ENCODE measurements at regions not wholly inside any gene's neighbourhood (a gene's known extent, or its start where the extent isn't known, plus 50 kb on each side); places are given as distances from the start of the nearest gene placed in this dataset.

- TF ChIP-seq, protein P1, sequence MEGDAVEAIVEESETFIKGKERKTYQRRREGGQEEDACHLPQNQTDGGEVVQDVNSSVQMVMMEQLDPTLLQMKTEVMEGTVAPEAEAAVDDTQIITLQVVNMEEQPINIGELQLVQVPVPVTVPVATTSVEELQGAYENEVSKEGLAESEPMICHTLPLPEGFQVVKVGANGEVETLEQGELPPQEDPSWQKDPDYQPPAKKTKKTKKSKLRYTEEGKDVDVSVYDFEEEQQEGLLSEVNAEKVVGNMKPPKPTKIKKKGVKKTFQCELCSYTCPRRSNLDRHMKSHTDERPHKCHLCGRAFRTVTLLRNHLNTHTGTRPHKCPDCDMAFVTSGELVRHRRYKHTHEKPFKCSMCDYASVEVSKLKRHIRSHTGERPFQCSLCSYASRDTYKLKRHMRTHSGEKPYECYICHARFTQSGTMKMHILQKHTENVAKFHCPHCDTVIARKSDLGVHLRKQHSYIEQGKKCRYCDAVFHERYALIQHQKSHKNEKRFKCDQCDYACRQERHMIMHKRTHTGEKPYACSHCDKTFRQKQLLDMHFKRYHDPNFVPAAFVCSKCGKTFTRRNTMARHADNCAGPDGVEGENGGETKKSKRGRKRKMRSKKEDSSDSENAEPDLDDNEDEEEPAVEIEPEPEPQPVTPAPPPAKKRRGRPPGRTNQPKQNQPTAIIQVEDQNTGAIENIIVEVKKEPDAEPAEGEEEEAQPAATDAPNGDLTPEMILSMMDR (IDR thresholded peaks at IDR 0.05), result no peak
- Mint-ChIP-seq H3K4me3 (no peak overlapping the region), H3K9me3 (peaks cover 7 to 11% of the 10 kb centered on the region in 2 donors), H3K27ac (no peak overlapping the region), H3K27me3 (ENCODE audit: low read depth in 2 of 2) (no peaks in the 10 kb centered on the region), H3K36me3 (no peaks in the 10 kb centered on the region), H3K4me1 (no peaks in the 10 kb centered on the region)
- ATAC-seq (no peak), DNase-seq (no peak)
- H3K4me3 ChIP-seq (ENCODE audit: low read length), result no peak overlapping the region
- no peaks in the 10 kb centered on the region for H3K9me3 ChIP-seq (ENCODE audit: control insufficient read depth, insufficient read depth, low read length)
- H3K27ac ChIP-seq (ENCODE audit: low read length), result no peak overlapping the region
- H3K4me1 ChIP-seq (ENCODE audit: control insufficient read depth, insufficient read depth, low read length), result no peaks in the 10 kb centered on the region
- 85% methylated on average over 4 of the region's 4 CpGs for WGBS (ENCODE audit: insufficient coverage)
- no peaks in the 10 kb centered on the region for H3K27me3 ChIP-seq (ENCODE audit: control insufficient read depth, insufficient read depth, low read length)
- H3K36me3 ChIP-seq (ENCODE audit: control insufficient read depth, insufficient read depth, low read length), result no peaks in the 10 kb centered on the region
- intact Hi-C loops (cut with micrococcal nuclease), result no loop called here
These were observed 559.9 kb downstream of the TRHDE start for GRCh38 chr12:72832024-72832423.

GRCh38 chr12:72836194-72836593, 564.0 kb downstream of the TRHDE start:
- Histone ChIP-seq H3K4me1 (ENCODE audit: control insufficient read depth, insufficient read depth, low read length) (no peaks in the 10 kb centered on the region), H3K4me3 (ENCODE audit: low read length) (no peak overlapping the region), H3K27ac (ENCODE audit: low read length) (no peak overlapping the region), H3K36me3 (ENCODE audit: control insufficient read depth, insufficient read depth, low read length) (no peaks in the 10 kb centered on the region), H3K27me3 (ENCODE audit: control insufficient read depth, insufficient read depth, low read length) (no peaks in the 10 kb centered on the region), H3K9me3 (ENCODE audit: control insufficient read depth, insufficient read depth, low read length) (peaks cover 12% of the 10 kb centered on the region)
- ATAC-seq (no peak), DNase-seq (no peak)
- TF ChIP-seq, protein P1 (IDR thresholded peaks at IDR 0.05), result no peak
- intact Hi-C loops (cut with micrococcal nuclease), result no loop called here
- H3K4me3 Mint-ChIP-seq, result no peak overlapping the region
- H3K27ac Mint-ChIP-seq, result no peak overlapping the region
- no peaks in the 10 kb centered on the region for H3K36me3 Mint-ChIP-seq
- peaks cover 13 to 16% of the 10 kb centered on the region in 2 donors for H3K9me3 Mint-ChIP-seq
- no peaks in the 10 kb centered on the region for H3K4me1 Mint-ChIP-seq
- no peaks in the 10 kb centered on the region for H3K27me3 Mint-ChIP-seq (ENCODE audit: low read depth in 2 of 2)

- peaks cover 7% of the 10 kb centered on the region for H3K36me3 Mint-ChIP-seq
These were observed 567.5 kb downstream of the TRHDE start for GRCh38 chr12:72839696-72840095.

GRCh38 chr12:72863671-72864070, 591.5 kb downstream of the TRHDE start:
- intact Hi-C loops (cut with micrococcal nuclease), result no loop called here
- no peak overlapping the region for H3K27ac Mint-ChIP-seq
- Histone ChIP-seq H3K9me3 (ENCODE audit: control insufficient read depth, insufficient read depth, low read length) (no peaks in the 10 kb centered on the region), H3K4me1 (ENCODE audit: control insufficient read depth, insufficient read depth, low read length) (no peaks in the 10 kb centered on the region), H3K27me3 (ENCODE audit: control insufficient read depth, insufficient read depth, low read length) (no peaks in the 10 kb centered on the region), H3K27ac (ENCODE audit: low read length) (no peak overlapping the region), H3K36me3 (ENCODE audit: control insufficient read depth, insufficient read depth, low read length) (no peaks in the 10 kb centered on the region), H3K4me3 (ENCODE audit: low read length) (no peak overlapping the region)
- H3K27me3 Mint-ChIP-seq (ENCODE audit: low read depth in 2 of 2), result no peaks in the 10 kb centered on the region
- H3K4me1 Mint-ChIP-seq, result no peaks in the 10 kb centered on the region
- no peaks in the 10 kb centered on the region for H3K36me3 Mint-ChIP-seq
- DNase-seq (no peak), ATAC-seq (no peak)
- TF ChIP-seq, protein P1 (IDR thresholded peaks at IDR 0.05), result no peak
- 41% methylated on average over 2 of the region's 2 CpGs for WGBS (ENCODE audit: insufficient coverage)
- no peak overlapping the region for H3K4me3 Mint-ChIP-seq
- H3K9me3 Mint-ChIP-seq, result peaks cover 14 to 19% of the 10 kb centered on the region in 2 donors

More at GRCh38 chr12:72839696-72840095, 567.5 kb downstream of the TRHDE start:
- H3K27me3 Mint-ChIP-seq (ENCODE audit: low read depth in 2 of 2), result no peaks in the 10 kb centered on the region
- H3K27ac Mint-ChIP-seq, result no peak overlapping the region
- Histone ChIP-seq H3K4me1 (ENCODE audit: control insufficient read depth, insufficient read depth, low read length) (no peaks in the 10 kb centered on the region), H3K27me3 (ENCODE audit: control insufficient read depth, insufficient read depth, low read length) (no peaks in the 10 kb centered on the region), H3K4me3 (ENCODE audit: low read length) (no peak overlapping the region), H3K36me3 (ENCODE audit: control insufficient read depth, insufficient read depth, low read length) (no peaks in the 10 kb centered on the region), H3K27ac (ENCODE audit: low read length) (no peak overlapping the region), H3K9me3 (ENCODE audit: control insufficient read depth, insufficient read depth, low read length) (peaks cover 12% of the 10 kb centered on the region)
- H3K4me1 Mint-ChIP-seq, result no peaks in the 10 kb centered on the region
- no peak for DNase-seq
- intact Hi-C loops (cut with micrococcal nuclease), result no loop called here
- no peak for ATAC-seq
- TF ChIP-seq, protein P1 (IDR thresholded peaks at IDR 0.05), result no peak
- 7% methylated on average over 1 of the region's 1 CpG for WGBS (ENCODE audit: insufficient coverage)
- H3K4me3 Mint-ChIP-seq, result no peak overlapping the region
- H3K9me3 Mint-ChIP-seq, result peaks cover 14 to 27% of the 10 kb centered on the region in 2 donors

Data from natural killer cell (primary cell).